WTC11 (cell line): ENCODE measurements at regions not wholly inside any gene's neighbourhood (a gene's known extent, or its start where the extent isn't known, plus 50 kb on each side); places are given as distances from the start of the nearest gene placed in this dataset.

Experiments used
- ATAC-seq: fragments of 200-7000 bp; cut with Tn5 transposase; 2 replicates; pipeline ENCODE4 v1.10.0; 2021; ENCODE audit warnings: mild to moderate bottlenecking, moderate library complexity
- CTCF ChIA-PET: fragments of 300-600 bp; sonication (Branson Sonifier 250); formaldehyde crosslinking; loops from one replicate; lab custom pipeline; 2021; ENCODE audit warnings: antibody characterized with exemption; lab: Charles Lee
- POLR2A ChIA-PET: fragments of 350-600 bp; sonication (Branson Sonifier 250); formaldehyde crosslinking; loops from one replicate; lab custom pipeline; 2021; ENCODE audit warnings: antibody characterized with exemption; lab: Charles Lee
- DNase-seq: peaks from one replicate; pipeline ENCODE4 v3.0.0; 2021; ENCODE audit warnings: low spot score
- H3K27ac Mint-ChIP-seq: 2 replicates; pipeline ENCODE4 v1.8.0; 2021; ENCODE audit warnings: mixed read lengths
- H3K27me3 Mint-ChIP-seq: 2 replicates; pipeline ENCODE4 v1.8.0; 2021; ENCODE audit warnings: low read depth, mild to moderate bottlenecking, moderate library complexity, mixed read lengths
- H3K36me3 Mint-ChIP-seq: 2 replicates; pipeline ENCODE4 v1.8.0; 2021; ENCODE audit warnings: mixed read lengths
- H3K4me1 Mint-ChIP-seq: 2 replicates; pipeline ENCODE4 v1.8.0; 2022; ENCODE audit warnings: mixed read lengths
- H3K4me3 Mint-ChIP-seq: 2 replicates; pipeline ENCODE4 v1.8.0; 2021; ENCODE audit warnings: mild to moderate bottlenecking, moderate library complexity, mixed read lengths
- H3K9me3 Mint-ChIP-seq: 2 replicates; pipeline ENCODE4 v1.8.0; 2021; ENCODE audit warnings: mixed read lengths
- AR ChIP-seq: fragments of 250-450 bp; sonication (Bioruptor Pico); IDR thresholded peaks from 2 replicates; pipeline ENCODE4 v1.9.0; 2021; ENCODE audit warnings: mild to moderate bottlenecking
- ATF2 ChIP-seq: sonication (generic); formaldehyde crosslinking; IDR thresholded peaks from 2 replicates; pipeline ENCODE4 v1.8.1; 2022; ENCODE audit warnings: low read depth, missing genetic modification reagents, borderline replicate concordance
- ESRRA ChIP-seq: sonication (generic); formaldehyde crosslinking; IDR thresholded peaks from 2 replicates; pipeline ENCODE4 v1.8.1; 2022; ENCODE audit warnings: mild to moderate bottlenecking, missing genetic modification reagents, borderline replicate concordance
- FOXP1 ChIP-seq: sonication (generic); formaldehyde crosslinking; IDR thresholded peaks from 2 replicates; pipeline ENCODE4 v1.8.0; 2022; ENCODE audit warnings: missing genetic modification reagents, mild to moderate bottlenecking, moderate library complexity, borderline replicate concordance
- NFYB ChIP-seq: sonication (generic); formaldehyde crosslinking; conservative IDR thresholded peaks from 2 replicates; pipeline ENCODE4 v1.8.0; 2022; ENCODE audit warnings: low read depth, missing genetic modification reagents
- STAT6 ChIP-seq: sonication (generic); formaldehyde crosslinking; conservative IDR thresholded peaks from 2 replicates; pipeline ENCODE4 v1.8.1; 2023; ENCODE audit warnings: mild to moderate bottlenecking, low read depth, missing genetic modification reagents, moderate library complexity
- TP53 ChIP-seq: sonication (generic); formaldehyde crosslinking; IDR thresholded peaks from 2 replicates; pipeline ENCODE4 v1.8.1; 2023; ENCODE audit warnings: mild to moderate bottlenecking, missing genetic modification reagents
- USF1 ChIP-seq: sonication (generic); formaldehyde crosslinking; IDR thresholded peaks from 2 replicates; pipeline ENCODE4 v1.8.0; 2022; ENCODE audit warnings: mild to moderate bottlenecking, missing genetic modification reagents
- ZBTB21 ChIP-seq: sonication (generic); formaldehyde crosslinking; IDR thresholded peaks from 2 replicates; pipeline ENCODE4 v1.8.1; 2023; ENCODE audit warnings: mild to moderate bottlenecking, missing genetic modification reagents, borderline replicate concordance
- ZNF281 ChIP-seq: sonication (generic); formaldehyde crosslinking; IDR thresholded peaks from 2 replicates; pipeline ENCODE4 v1.8.0; 2023; ENCODE audit warnings: mild to moderate bottlenecking, missing genetic modification reagents
- ZNF423 ChIP-seq: fragments of 250-450 bp; sonication (Bioruptor Pico); IDR thresholded peaks from 2 replicates; pipeline ENCODE4 v2.1.2; 2022; ENCODE audit warnings: mild to moderate bottlenecking, moderate library complexity
- ZNF425 ChIP-seq: fragments of 250-450 bp; sonication (Bioruptor Pico); conservative IDR thresholded peaks from 2 replicates; pipeline ENCODE4 v1.9.0; 2021; ENCODE audit warnings: mild to moderate bottlenecking

- ATAC-seq (no peak), DNase-seq (no peak)
- H3K4me3 Mint-ChIP-seq = no peak overlapping the region
- CTCF ChIA-PET = no interaction called here
- no peaks in the 10 kb centered on the region; the same call in 1 of the 2 replicates for H3K27me3 Mint-ChIP-seq
- TF ChIP-seq ZNF425 (CRISPR knock-in tag) = no peak
- TF ChIP-seq USF1 (CRISPR knock-in tag) = no peak
- no peak for TF ChIP-seq FOXP1 (CRISPR knock-in tag)
- TF ChIP-seq, all 79 proteins: peak for 0
- no peak overlapping the region for H3K27ac Mint-ChIP-seq
- H3K36me3 Mint-ChIP-seq = peaks cover 10% of the 10 kb centered on the region
- H3K4me1 Mint-ChIP-seq = no peaks in the 10 kb centered on the region
- peaks cover 44% of the 10 kb centered on the region for H3K9me3 Mint-ChIP-seq
- POLR2A ChIA-PET = no interaction called here
Measured at GRCh38 chr5:111993242-111993641, 236.2 kb upstream of the NREP start.

- no peak for TF ChIP-seq ZNF281 (CRISPR knock-in tag)
- TF ChIP-seq, all 79 proteins: peak for 0
- Mint-ChIP-seq H3K4me3 (no peak overlapping the region), H3K36me3 (peaks cover 4% of the 10 kb centered on the region; the same call in 1 of the 2 replicates), H3K9me3 (peaks cover 16% of the 10 kb centered on the region), H3K4me1 (0 out of 2 replicates have a peak, but pooled peaks cover 2% of the 10 kb centered on the region), H3K27me3 (no peaks in the 10 kb centered on the region; the same call in 1 of the 2 replicates), H3K27ac (no peak overlapping the region)
- POLR2A ChIA-PET = no interaction called here
- DNase-seq (no peak), ATAC-seq (no peak)
- CTCF ChIA-PET = no interaction called here
Measured at GRCh38 chr5:111984044-111984443, 227.1 kb upstream of the NREP start.

- DNase-seq (no peak), ATAC-seq (no peak)
- H3K4me1 Mint-ChIP-seq = 0 out of 2 replicates have a peak, but pooled peaks cover 2% of the 10 kb centered on the region
- CTCF ChIA-PET = no interaction called here
- no peak overlapping the region for H3K4me3 Mint-ChIP-seq
- H3K27ac Mint-ChIP-seq = no peak overlapping the region
- peaks cover 4% of the 10 kb centered on the region; the same call in 1 of the 2 replicates for H3K36me3 Mint-ChIP-seq
- H3K27me3 Mint-ChIP-seq = no peaks in the 10 kb centered on the region
- peaks cover 10% of the 10 kb centered on the region for H3K9me3 Mint-ChIP-seq
- POLR2A ChIA-PET = no interaction called here
- TF ChIP-seq AR = no peak
- no peak for TF ChIP-seq TP53 (CRISPR knock-in tag)
- no peak for TF ChIP-seq ZNF425 (CRISPR knock-in tag)
- no peak for TF ChIP-seq ZBTB21 (CRISPR knock-in tag)
- no peak for TF ChIP-seq STAT6 (CRISPR knock-in tag)
- no peak for TF ChIP-seq ZNF423 (CRISPR knock-in tag)
- TF ChIP-seq NFYB (CRISPR knock-in tag) = no peak
- TF ChIP-seq ESRRA (CRISPR knock-in tag) = no peak
- TF ChIP-seq ATF2 = no peak
Measured at GRCh38 chr5:111983459-111983858, 226.5 kb upstream of the NREP start.
